ENCODE measurements at regions not wholly inside any gene's neighbourhood (a gene's known extent, or its start where the extent isn't known, plus 50 kb on each side); places are given as distances from the start of the nearest gene placed in this dataset.
"Not testable (repeated sequence)": the region's sequence is repeated elsewhere in the genome, so short reads cannot be mapped to it uniquely, and the experiment has no call there.

DNA sequence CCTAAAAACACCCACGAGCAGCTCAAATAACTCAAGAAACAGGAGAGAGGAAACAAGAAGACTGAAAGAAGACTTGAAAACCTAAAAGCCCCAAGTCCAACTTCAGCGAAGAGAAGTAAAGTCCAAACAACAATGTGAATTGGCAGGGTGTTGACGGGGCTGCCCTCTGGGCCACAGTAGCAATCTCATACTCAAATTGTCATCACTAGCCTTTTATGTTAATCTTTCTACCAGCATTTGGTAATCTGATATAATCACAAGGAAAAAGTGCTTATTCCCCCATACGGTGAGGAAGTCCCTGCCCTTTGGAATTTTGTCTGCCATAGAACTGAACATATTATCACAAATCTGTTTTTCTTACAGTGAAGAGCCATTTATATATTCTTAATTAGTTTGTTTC is 51.5 kb upstream of the IFNE start:
- Histone ChIP-seq H3K4me1 (ENCODE audit: insufficient read depth, low read length) (no peaks in the 10 kb centered on the region), H3K9me3 (ENCODE audit: low read depth, low read length) (no peaks in the 10 kb centered on the region), H3K27me3 (ENCODE audit: insufficient read depth, low read length) (no peaks in the 10 kb centered on the region), H3K4me3 (ENCODE audit: low read length) (no peak overlapping the region)

DNA sequence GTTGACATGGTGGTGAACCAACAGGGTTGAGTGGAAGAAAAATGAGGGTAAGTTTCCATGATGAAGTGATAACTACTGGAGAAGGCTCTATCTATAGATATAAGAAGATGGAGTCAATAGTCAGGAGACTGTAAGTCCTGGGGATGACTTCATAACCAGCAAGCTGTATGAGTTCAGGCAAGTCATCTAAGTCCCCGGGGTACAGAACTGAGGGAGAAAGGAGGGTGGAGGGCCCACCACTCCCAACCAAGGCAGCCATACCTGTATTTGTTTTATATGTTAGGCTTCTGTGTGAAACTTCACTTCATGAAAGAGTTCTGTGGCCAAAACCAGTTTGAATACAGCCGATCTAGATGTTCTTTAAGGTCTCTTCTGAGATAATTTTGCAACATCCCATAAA is 53.3 kb upstream of the IFNE start:
- Histone ChIP-seq H3K9me3 (ENCODE audit: low read depth, low read length) (no peaks in the 10 kb centered on the region), H3K4me1 (ENCODE audit: insufficient read depth, low read length) (no peaks in the 10 kb centered on the region), H3K4me3 (ENCODE audit: low read length) (no peak overlapping the region), H3K27me3 (ENCODE audit: insufficient read depth, low read length) (no peaks in the 10 kb centered on the region)

DNA sequence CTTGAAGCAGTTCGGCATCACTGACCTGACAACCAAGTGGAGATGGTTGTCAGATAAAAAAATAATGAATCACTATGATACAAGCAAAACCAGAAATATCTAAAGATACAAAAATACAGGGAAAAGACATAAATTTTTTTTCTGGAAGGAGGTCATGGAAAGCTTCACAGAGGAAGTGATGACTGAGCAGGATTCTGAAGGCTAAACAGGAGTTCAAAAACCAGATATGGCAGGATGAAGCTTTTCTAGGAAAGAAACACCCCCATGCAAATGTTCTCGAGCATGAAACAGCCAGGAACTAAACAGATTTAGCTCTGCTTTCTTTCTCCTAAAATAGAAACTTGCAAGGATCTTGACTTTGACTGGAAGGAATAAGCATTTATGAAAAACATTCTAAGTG is 60.7 kb upstream of the IFNE start:
- no peak overlapping the region for H3K4me3 ChIP-seq (ENCODE audit: low read length)
- no peaks in the 10 kb centered on the region for H3K9me3 ChIP-seq (ENCODE audit: low read depth, low read length)

DNA sequence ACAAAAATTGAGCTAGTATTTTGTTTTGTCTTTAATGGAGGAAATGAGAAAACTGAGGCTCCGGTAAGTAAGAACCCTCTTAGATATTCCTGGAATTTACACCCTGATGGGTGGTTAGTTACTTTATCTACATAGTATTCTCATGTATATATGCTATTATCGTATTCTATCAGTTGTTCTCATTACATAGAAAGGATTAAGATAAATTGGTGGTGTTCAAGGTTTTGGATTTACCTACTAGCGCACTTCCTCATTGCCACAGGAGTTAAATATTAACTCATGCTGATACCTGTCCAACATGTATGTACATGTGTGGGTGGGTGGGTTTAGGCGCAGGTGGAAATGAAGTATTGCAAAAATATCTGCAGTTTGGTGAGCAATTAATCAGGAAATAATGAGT is 61.1 kb upstream of the IFNE start:
- no peak overlapping the region for H3K4me3 ChIP-seq (ENCODE audit: low read length)
- H3K4me1 ChIP-seq (ENCODE audit: insufficient read depth, low read length) = no peaks in the 10 kb centered on the region
- peaks cover 6% of the 10 kb centered on the region for H3K27me3 ChIP-seq (ENCODE audit: insufficient read depth, low read length)
- H3K9me3 ChIP-seq (ENCODE audit: low read depth, low read length) = no peaks in the 10 kb centered on the region

More for the DNA sequence above, 60.7 kb upstream of the IFNE start:
- Histone ChIP-seq H3K4me1 (ENCODE audit: insufficient read depth, low read length) (no peaks in the 10 kb centered on the region), H3K27me3 (ENCODE audit: insufficient read depth, low read length) (peaks cover 6% of the 10 kb centered on the region)

DNA sequence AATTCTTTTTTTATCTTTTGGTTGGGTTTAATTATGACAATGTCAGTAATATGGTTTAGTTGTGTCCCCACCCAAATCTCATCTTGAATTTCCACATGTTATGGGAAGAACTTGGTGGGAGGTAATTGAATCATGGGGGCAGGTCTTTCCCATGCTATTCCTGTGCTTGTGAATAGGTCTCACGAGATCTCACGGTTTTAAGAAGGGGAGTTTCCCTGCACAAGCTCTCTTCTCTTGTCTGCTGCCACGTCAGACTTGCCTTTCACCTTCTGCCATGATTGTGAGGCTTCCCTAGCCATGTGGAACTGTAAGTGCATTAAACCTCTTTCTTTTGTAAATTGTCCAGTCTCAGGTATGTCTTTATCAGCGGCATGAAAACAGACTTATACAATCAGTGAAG is 61.7 kb upstream of the IFNE start:
- H3K4me3 ChIP-seq (ENCODE audit: low read length); H3K4me1 ChIP-seq (ENCODE audit: insufficient read depth, low read length); H3K27me3 ChIP-seq (ENCODE audit: insufficient read depth, low read length); H3K9me3 ChIP-seq (ENCODE audit: low read depth, low read length): not testable (repeated sequence)

DNA sequence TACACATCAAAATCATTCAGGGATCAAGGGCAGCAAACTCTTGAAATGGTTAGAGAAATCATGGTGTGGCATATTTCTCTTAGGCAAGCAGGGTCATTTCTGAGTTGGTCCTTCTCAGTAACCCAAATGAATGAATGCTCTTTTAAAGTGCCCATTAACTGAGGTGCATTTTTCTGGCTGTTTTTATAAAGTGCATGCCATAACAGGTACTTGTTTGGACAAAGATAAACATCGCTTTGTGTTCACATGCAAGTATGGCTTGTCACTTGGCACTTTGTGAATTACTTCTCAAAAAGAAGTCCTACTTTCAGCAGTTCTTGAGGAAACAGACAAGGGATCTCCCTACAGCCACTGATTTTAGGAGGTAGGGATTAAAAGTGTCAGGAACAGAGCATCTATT is 64.8 kb upstream of the IFNE start:
- H3K9me3 ChIP-seq (ENCODE audit: low read depth, low read length) = no peaks in the 10 kb centered on the region
- H3K27me3 ChIP-seq (ENCODE audit: insufficient read depth, low read length) = peaks cover 10% of the 10 kb centered on the region
- H3K4me3 ChIP-seq (ENCODE audit: low read length) = no peak overlapping the region
- H3K4me1 ChIP-seq (ENCODE audit: insufficient read depth, low read length) = no peaks in the 10 kb centered on the region

DNA sequence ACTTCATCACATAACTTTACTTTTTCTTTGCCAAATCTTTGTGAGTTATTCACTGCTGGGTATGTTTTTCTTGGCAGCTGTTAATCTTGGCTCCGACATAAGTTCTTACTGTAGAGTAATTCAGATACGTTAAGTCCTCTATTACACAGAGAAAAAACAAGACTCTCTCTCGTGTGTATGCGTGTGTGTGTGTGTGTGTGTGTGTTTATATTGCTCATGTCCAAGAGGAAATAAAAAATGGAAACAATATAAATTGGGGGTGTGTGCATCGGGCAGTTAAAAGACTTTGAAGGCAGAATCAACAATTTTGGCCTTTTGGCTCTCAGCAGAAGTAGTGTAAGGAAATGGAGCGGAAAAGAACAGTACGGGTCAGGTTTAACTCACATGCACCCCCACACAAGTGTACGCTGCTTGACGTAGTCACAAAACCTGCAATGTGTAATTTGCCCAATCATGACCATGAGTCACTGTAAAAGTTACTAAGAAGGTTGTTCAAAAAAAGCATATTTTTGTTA is 67.2 kb upstream of the IFNE start:
- no peaks in the 10 kb centered on the region for H3K9me3 ChIP-seq (ENCODE audit: low read depth, low read length)
- no peak overlapping the region for H3K4me3 ChIP-seq (ENCODE audit: low read length)
- peaks cover 22% of the 10 kb centered on the region for H3K27me3 ChIP-seq (ENCODE audit: insufficient read depth, low read length)
- no peaks in the 10 kb centered on the region for H3K4me1 ChIP-seq (ENCODE audit: insufficient read depth, low read length)

DNA sequence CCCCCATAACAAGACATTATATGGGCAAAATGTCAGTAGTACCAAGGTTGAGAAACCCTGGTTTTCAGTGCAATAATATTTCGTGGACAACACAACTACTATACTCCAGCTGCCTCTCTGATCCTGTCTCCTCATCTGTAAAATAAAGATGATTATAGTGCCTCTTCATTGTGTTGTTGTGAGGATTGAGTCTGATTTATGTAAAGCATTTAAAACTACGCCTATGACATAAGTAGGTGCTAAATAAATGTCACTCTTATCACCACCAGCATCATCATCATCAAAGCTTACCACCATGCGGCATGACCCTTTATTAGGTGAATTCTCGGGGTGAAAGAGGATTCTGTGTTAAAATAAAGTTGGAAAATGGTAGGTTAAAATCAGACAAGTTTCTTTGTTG is 67.8 kb upstream of the IFNE start:
- Histone ChIP-seq H3K4me3 (ENCODE audit: low read length) (no peak overlapping the region), H3K27me3 (ENCODE audit: insufficient read depth, low read length) (peaks cover 26% of the 10 kb centered on the region)

DNA sequence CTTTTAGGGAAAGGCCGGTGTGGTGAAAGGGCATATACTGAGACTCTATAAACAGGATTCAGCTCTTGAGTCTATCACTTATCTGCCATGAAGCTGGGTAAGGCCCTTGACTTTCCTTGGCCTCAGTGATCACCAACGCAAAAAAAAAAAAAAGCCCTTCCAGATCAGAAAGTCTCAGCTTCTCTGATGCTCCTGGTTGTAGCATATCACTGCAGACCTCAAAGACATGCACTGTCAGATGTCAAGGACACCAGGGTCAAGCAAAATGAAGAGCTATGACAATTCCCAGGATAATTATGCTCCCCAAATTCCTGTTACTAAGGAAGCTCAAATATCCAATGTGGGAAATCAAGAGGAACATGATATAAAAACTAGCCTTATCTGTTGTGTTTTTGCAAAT is 68.3 kb upstream of the IFNE start:
- no peak overlapping the region for H3K4me3 ChIP-seq (ENCODE audit: low read length)
- H3K9me3 ChIP-seq (ENCODE audit: low read depth, low read length) = no peaks in the 10 kb centered on the region
- H3K27me3 ChIP-seq (ENCODE audit: insufficient read depth, low read length) = peaks cover 28% of the 10 kb centered on the region
- no peaks in the 10 kb centered on the region for H3K4me1 ChIP-seq (ENCODE audit: insufficient read depth, low read length)

More for the DNA sequence above, 67.8 kb upstream of the IFNE start:
- Histone ChIP-seq H3K9me3 (ENCODE audit: low read depth, low read length) (no peaks in the 10 kb centered on the region), H3K4me1 (ENCODE audit: insufficient read depth, low read length) (no peaks in the 10 kb centered on the region)

DNA sequence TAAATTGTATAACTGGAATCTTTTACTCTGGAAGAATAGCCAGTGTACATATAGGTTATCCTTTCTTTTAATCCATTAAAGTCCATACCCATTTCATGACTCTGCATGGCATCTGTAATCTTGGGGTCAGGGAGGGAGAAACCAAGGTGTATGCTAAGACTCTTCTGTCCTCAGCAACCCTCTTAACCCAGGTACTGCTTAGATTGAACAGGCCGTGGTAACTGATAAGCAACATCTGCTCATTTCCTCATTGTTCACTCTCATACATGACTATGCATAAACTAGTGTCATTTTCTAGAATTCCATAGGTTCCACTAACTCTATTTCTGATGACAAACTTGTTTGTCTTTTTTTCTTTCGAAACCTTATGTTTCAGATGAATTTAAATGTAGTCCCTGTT is 69.3 kb upstream of the IFNE start:
- no peaks in the 10 kb centered on the region for H3K4me1 ChIP-seq (ENCODE audit: insufficient read depth, low read length)
- no peaks in the 10 kb centered on the region for H3K9me3 ChIP-seq (ENCODE audit: low read depth, low read length)
- H3K27me3 ChIP-seq (ENCODE audit: insufficient read depth, low read length) = peaks cover 38% of the 10 kb centered on the region
- H3K4me3 ChIP-seq (ENCODE audit: low read length) = no peak overlapping the region

DNA sequence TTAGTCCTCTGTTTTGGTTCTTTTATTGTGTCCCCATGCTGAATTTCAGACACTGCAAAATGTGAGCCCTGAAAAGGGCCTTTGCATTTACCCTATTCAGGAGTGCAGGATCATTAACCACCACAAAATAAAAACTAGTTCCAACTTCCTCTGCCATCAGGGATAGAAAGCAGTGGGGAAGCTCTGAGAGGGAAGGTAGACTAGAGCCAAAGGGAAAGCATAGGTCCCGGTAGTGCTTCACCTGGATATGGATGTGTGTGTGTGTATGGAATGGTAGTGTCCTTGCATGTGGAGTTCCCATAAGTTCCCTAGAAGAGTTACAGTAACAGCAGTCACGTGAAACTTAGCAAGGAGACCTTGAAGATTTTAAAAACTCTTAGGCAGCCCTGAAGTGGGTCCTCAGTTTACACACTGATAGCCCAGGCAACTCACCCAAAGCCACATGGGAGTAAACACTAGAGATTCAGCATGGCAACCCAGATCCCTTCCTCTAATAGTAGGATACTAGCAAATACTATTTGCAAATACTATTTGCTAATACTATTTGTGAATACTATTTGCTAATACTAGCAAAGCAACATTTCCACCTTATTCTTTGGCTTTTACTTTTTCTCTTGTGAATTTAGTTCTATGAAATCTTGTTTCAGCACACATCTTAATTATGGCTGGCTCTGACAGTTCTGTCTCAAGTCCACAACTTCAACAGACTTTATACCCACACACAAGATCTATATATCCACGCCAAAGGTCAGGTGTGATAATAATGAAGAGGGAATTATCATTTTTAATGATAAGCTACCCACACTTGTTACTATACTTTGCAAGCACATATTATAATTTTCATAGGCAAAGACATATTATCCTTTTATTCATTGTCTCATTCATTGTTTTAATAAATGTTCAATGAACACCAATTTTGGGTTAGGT is 70.4 kb upstream of the IFNE start:
- Histone ChIP-seq H3K4me1 (ENCODE audit: insufficient read depth, low read length) (no peaks in the 10 kb centered on the region), H3K27me3 (ENCODE audit: insufficient read depth, low read length) (peaks cover 46% of the 10 kb centered on the region), H3K4me3 (ENCODE audit: low read length) (no peak overlapping the region), H3K9me3 (ENCODE audit: low read depth, low read length) (no peaks in the 10 kb centered on the region)

DNA sequence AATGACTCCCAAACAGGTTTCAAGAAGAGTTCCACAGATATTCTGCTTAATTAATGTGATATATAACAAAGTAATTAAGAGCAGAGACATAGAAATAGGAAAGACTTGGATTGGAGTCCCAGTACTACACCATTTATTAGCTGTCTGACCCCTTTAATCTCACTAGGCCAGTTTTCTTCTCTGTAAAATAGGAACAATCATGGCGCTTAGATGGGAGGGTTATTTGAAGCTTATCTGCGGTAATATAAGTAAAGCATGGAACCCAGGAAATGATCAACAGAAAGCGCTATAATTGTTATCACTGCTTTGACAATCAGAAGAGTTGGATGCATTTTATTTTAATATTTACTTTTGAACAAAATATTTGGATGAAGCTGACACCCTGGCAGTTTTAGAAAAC is 71.3 kb upstream of the IFNE start:
- Histone ChIP-seq H3K4me1 (ENCODE audit: insufficient read depth, low read length) (peaks cover under 1% of the 10 kb centered on the region), H3K4me3 (ENCODE audit: low read length) (no peak overlapping the region), H3K9me3 (ENCODE audit: low read depth, low read length) (no peaks in the 10 kb centered on the region), H3K27me3 (ENCODE audit: insufficient read depth, low read length) (peaks cover 56% of the 10 kb centered on the region)

DNA sequence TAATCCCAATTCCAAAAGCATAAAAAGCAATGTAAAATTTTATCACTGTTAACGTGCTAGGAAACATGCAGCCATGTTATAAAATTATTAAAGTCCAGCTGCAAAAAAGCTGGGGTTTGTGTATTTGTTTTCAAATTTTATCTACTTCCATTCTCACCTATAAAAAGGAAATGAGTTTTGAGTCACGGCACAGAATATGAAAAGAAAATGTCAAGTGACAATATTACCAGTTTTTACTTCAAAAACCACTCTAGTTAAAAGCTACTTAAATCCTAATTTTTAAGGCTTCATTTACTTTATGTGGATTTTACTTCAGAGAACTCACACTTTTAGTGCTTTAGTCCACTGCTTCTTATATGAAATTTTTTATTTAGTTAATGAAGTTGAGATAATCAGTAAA is 72.7 kb upstream of the IFNE start:
- peaks cover 66% of the 10 kb centered on the region for H3K27me3 ChIP-seq (ENCODE audit: insufficient read depth, low read length)
- no peak overlapping the region for H3K4me3 ChIP-seq (ENCODE audit: low read length)

DNA sequence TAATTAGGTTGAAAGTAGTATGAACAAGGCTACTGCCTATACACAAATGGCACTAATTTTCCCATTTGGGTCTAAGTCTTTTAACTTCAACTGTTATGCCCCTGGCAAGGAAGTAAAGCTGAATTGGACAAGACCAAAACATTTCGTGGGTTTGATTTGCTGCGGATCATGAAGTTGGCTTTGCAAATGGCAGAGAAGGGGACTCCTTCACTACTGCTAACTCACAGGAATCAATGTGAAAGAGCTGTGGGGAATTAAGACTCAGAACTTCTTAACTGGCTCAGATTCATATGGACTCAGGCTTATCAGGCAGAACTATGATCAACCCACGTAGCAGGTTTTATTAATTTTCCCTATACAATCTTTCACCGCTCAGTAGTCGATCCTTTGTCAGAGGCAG is 73.8 kb upstream of the IFNE start:
- Histone ChIP-seq H3K4me3 (ENCODE audit: low read length) (no peak overlapping the region), H3K9me3 (ENCODE audit: low read depth, low read length) (no peaks in the 10 kb centered on the region), H3K4me1 (ENCODE audit: insufficient read depth, low read length) (peaks cover 12% of the 10 kb centered on the region), H3K27me3 (ENCODE audit: insufficient read depth, low read length) (peaks cover 73% of the 10 kb centered on the region)

More for the DNA sequence above, 72.7 kb upstream of the IFNE start:
- H3K4me1 ChIP-seq (ENCODE audit: insufficient read depth, low read length) = peaks cover 12% of the 10 kb centered on the region
- H3K9me3 ChIP-seq (ENCODE audit: low read depth, low read length) = no peaks in the 10 kb centered on the region

DNA sequence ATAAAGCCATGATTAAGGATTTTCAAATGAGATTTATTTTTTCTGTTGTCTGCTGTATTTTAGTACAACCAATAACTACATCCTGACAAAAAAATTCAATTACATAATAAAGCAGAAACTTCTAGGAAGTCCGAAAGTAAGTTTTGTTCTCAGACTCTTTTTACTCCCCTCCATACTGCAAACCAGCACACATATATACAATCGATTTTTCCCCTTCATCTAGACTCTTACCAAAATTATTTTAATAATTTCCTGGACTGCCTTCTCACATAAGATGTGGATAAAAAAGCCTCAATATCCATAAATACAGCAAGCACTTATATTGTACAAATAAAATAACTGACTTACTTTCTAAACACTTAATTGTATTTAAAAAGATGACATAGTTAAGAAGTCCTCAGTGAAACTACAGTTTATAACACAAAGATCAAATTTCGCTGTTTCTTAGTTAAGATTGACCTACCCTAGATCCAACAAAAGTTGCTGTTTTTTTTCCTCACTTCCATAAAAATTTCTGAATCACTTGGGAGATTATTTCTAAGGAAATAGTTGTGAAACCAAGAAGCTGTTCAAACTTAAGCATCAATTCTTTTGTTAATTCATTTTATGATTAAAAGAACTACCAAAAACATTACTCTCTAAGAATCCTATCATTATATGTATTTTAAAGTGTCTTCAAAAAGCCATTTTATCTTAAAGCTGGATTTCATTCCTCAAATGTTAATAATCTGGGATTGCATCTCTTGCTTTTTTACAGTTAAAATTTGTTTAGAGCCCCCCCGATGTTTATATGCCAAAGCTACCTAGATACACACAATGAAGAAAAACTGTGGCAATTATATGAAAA is 74.7 kb upstream of the IFNE start:
- H3K4me1 ChIP-seq (ENCODE audit: insufficient read depth, low read length) = peaks cover 12% of the 10 kb centered on the region

More for the DNA sequence above, 74.7 kb upstream of the IFNE start:
- Histone ChIP-seq H3K4me3 (ENCODE audit: low read length) (no peak overlapping the region), H3K9me3 (ENCODE audit: low read depth, low read length) (no peaks in the 10 kb centered on the region), H3K27me3 (ENCODE audit: insufficient read depth, low read length) (peaks cover 80% of the 10 kb centered on the region)
